IMR-90 (cell line): ENCODE measurements at regions not wholly inside any gene's neighbourhood (a gene's known extent, or its start where the extent isn't known, plus 50 kb on each side); places are given as distances from the start of the nearest gene placed in this dataset.

Source experiments
- ATAC-seq: fragments of 200-7000 bp; cut with Tn5 transposase; 2 replicates; pipeline ENCODE4 v1.9.1; 2020; ENCODE audit warnings: low read depth, mild to moderate bottlenecking, moderate library complexity
- BruUV-seq: library from RNA; stranded (reverse); fragments of 400-500 nt; replicated peaks from 2 replicates; lab custom pipeline; 2021; lab: Mats Ljungman, UMichigan
- CTCF ChIA-PET: fragments of 300-600 bp; formaldehyde crosslinking; extraction: SDS; loops from one replicate; lab custom pipeline; 2021; ENCODE audit warnings: antibody characterized with exemption; lab: Yijun Ruan, JAX
- POLR2A ChIA-PET: fragments of 300-600 bp; sonication (Branson Sonifier 250); formaldehyde crosslinking; loops from one replicate; lab custom pipeline; 2022; ENCODE audit warnings: antibody characterized with exemption; ENCODE audit not compliant: unreplicated experiment; lab: Charles Lee
- DNase-seq: peaks from one replicate; pipeline ENCODE4 v3.0.0; 2013
- H2AFZ ChIP-seq: replicated peaks from 2 replicates; pipeline ENCODE3; 2013; ENCODE audit warnings: low read length, mild to moderate bottlenecking; ENCODE audit not compliant: poor library complexity
- H2AK5ac ChIP-seq: 2 replicates; pipeline ENCODE4 v1.6.1; 2013; ENCODE audit warnings: low read depth, low read length, inconsistent platforms
- H2AK9ac ChIP-seq: replicated peaks from 2 replicates; pipeline ENCODE3; 2013; ENCODE audit warnings: mild to moderate bottlenecking, low read depth, low read length, moderate library complexity; ENCODE audit not compliant: poor library complexity
- H2BK120ac ChIP-seq: 2 replicates; pipeline ENCODE4 v1.6.1; 2013; ENCODE audit warnings: low read depth, low read length, inconsistent platforms
- H2BK15ac ChIP-seq: 3 replicates; pipeline ENCODE4 v1.6.1; 2013; ENCODE audit warnings: low read depth, low read length, inconsistent platforms
- H2BK20ac ChIP-seq: 2 replicates; pipeline ENCODE4 v1.6.1; 2013; ENCODE audit warnings: low read depth, mild to moderate bottlenecking, inconsistent platforms, low read length, moderate library complexity
- H2BK5ac ChIP-seq: 2 replicates; pipeline ENCODE4 v1.6.1; 2013; ENCODE audit warnings: mild to moderate bottlenecking, low read depth, low read length, inconsistent platforms; ENCODE audit not compliant: poor library complexity, severe bottlenecking
- H3K14ac ChIP-seq: replicated peaks from 2 replicates; pipeline ENCODE4 v1.6.1; 2013; ENCODE audit warnings: low read depth, low read length, inconsistent platforms
- H3K18ac ChIP-seq: 2 replicates; pipeline ENCODE4 v1.6.1; 2013; ENCODE audit warnings: low read depth, low read length, control low read depth
- H3K23ac ChIP-seq: 2 replicates; pipeline ENCODE4 v1.6.1; 2013; ENCODE audit warnings: low read depth, low read length, inconsistent platforms
- H3K27ac ChIP-seq: 2 replicates; pipeline ENCODE4 v1.5.1; 2013; ENCODE audit warnings: mild to moderate bottlenecking, control low read depth, low read length; ENCODE audit not compliant: insufficient read depth
- H3K27me3 ChIP-seq: 2 replicates; pipeline ENCODE4 v1.6.1; 2013; ENCODE audit warnings: low read length; ENCODE audit not compliant: control insufficient read depth, insufficient read depth
- H3K36me3 ChIP-seq: 2 replicates; pipeline ENCODE4 v1.6.1; 2013; ENCODE audit warnings: low read length, mixed read lengths; ENCODE audit not compliant: control insufficient read depth, insufficient read depth
- H3K4ac ChIP-seq: 2 replicates; pipeline ENCODE4 v1.6.1; 2013; ENCODE audit warnings: low read depth, low read length, inconsistent platforms
- H3K4me1 ChIP-seq: 2 replicates; pipeline ENCODE4 v1.6.1; 2013; ENCODE audit warnings: low read length, mixed read lengths; ENCODE audit not compliant: control insufficient read depth, insufficient read depth
- H3K4me2 ChIP-seq: 2 replicates; pipeline ENCODE4 v1.6.1; 2013; ENCODE audit warnings: low read depth, mild to moderate bottlenecking, control low read depth, low read length, moderate library complexity
- H3K4me3 ChIP-seq: 2 replicates; pipeline ENCODE4 v1.5.1; 2013; ENCODE audit warnings: low read depth, mild to moderate bottlenecking, control low read depth, low read length, moderate library complexity; ENCODE audit not compliant: insufficient read depth
- H3K56ac ChIP-seq: 2 replicates; pipeline ENCODE4 v1.6.1; 2013; ENCODE audit warnings: low read length, inconsistent platforms; ENCODE audit not compliant: insufficient read depth; ENCODE audit errors: extremely low read depth
- H3K79me1 ChIP-seq, 2 experiments: 2 replicates each; pipeline ENCODE4 v1.6.1; 2013; ENCODE audit warnings: low read length in 2 of 2, inconsistent platforms in 1 of 2, low read depth in 1 of 2
- H3K9ac ChIP-seq: 2 replicates; pipeline ENCODE4 v1.6.1; 2013; ENCODE audit warnings: low read depth, low read length, control low read depth
- H3K9me1 ChIP-seq: 2 replicates; pipeline ENCODE4 v1.6.1; 2013; ENCODE audit warnings: low read length, inconsistent platforms; ENCODE audit not compliant: insufficient read depth
- H3K9me3 ChIP-seq: 2 replicates; pipeline ENCODE4 v1.6.1; 2013; ENCODE audit warnings: low read length; ENCODE audit not compliant: control insufficient read depth, insufficient read depth
- H4K20me1 ChIP-seq: 2 replicates; pipeline ENCODE4 v1.6.1; 2013; ENCODE audit warnings: low read length, inconsistent platforms; ENCODE audit not compliant: insufficient read depth
- H4K5ac ChIP-seq: 2 replicates; pipeline ENCODE4 v1.6.1; 2013; ENCODE audit warnings: mild to moderate bottlenecking, low read depth, low read length, control low read depth
- H4K8ac ChIP-seq, 2 experiments: 2 replicates each; pipeline ENCODE4 v1.6.1; 2013; ENCODE audit warnings: low read depth in 2 of 2, low read length in 2 of 2, control low read depth in 1 of 2, inconsistent platforms in 1 of 2
- H4K91ac ChIP-seq: 2 replicates; pipeline ENCODE4 v1.6.1; 2013; ENCODE audit warnings: low read depth, low read length, inconsistent platforms; ENCODE audit not compliant: insufficient read depth
- BHLHE40 ChIP-seq: fragments of 150-350 bp; IDR thresholded peaks from 2 replicates; pipeline ENCODE4 v1.6.1; 2016; ENCODE audit warnings: mild to moderate bottlenecking, low read depth, low read length
- CEBPB ChIP-seq: IDR thresholded peaks from 2 replicates; pipeline ENCODE4 v1.6.1; 2012; ENCODE audit warnings: low read depth, low read length, improper control_type of control experiment
- CHD1 ChIP-seq: IDR thresholded peaks from 2 replicates; pipeline ENCODE4 v1.6.1; 2012; ENCODE audit warnings: low read depth, low read length, improper control_type of control experiment
- CTCF ChIP-seq: conservative IDR thresholded peaks from 2 replicates; pipeline ENCODE4 v1.5.1; 2012; ENCODE audit warnings: mild to moderate bottlenecking, low read depth, low read length, improper control_type of control experiment
- FOS ChIP-seq: fragments of 150-350 bp; IDR thresholded peaks from 2 replicates; pipeline ENCODE4 v1.6.1; 2016; ENCODE audit warnings: low read depth, low read length
- MAFK ChIP-seq: IDR thresholded peaks from 2 replicates; pipeline ENCODE4 v1.6.1; 2012; ENCODE audit warnings: low read depth, low read length, improper control_type of control experiment
- MAZ ChIP-seq: IDR thresholded peaks from 2 replicates; pipeline ENCODE4 v1.6.1; 2012; ENCODE audit warnings: low read depth, mild to moderate bottlenecking, low read length, improper control_type of control experiment, moderate library complexity, borderline replicate concordance
- MXI1 ChIP-seq: IDR thresholded peaks from 2 replicates; pipeline ENCODE4 v1.6.1; 2012; ENCODE audit warnings: low read depth, mild to moderate bottlenecking, low read length, moderate library complexity, borderline replicate concordance
- NFE2L2 ChIP-seq: fragments of 150-350 bp; IDR thresholded peaks from 2 replicates; pipeline ENCODE4 v1.6.1; 2016; ENCODE audit warnings: low read depth, mild to moderate bottlenecking, low read length
- POLR2A ChIP-seq: IDR thresholded peaks from 2 replicates; pipeline ENCODE4 v1.6.1; 2012; ENCODE audit warnings: mild to moderate bottlenecking, low read depth, low read length
- RAD21 ChIP-seq: IDR thresholded peaks from 2 replicates; pipeline ENCODE4 v1.6.1; 2012; ENCODE audit warnings: low read length, improper control_type of control experiment
- RCOR1 ChIP-seq: IDR thresholded peaks from 2 replicates; pipeline ENCODE4 v1.6.1; 2012; ENCODE audit warnings: mild to moderate bottlenecking, low read length, improper control_type of control experiment; ENCODE audit not compliant: insufficient replicate concordance
- RFX5 ChIP-seq: IDR thresholded peaks from 2 replicates; pipeline ENCODE4 v1.8.0; 2012; ENCODE audit warnings: low read depth, mild to moderate bottlenecking, low read length, moderate library complexity
- SMC3 ChIP-seq: fragments of 150-350 bp; IDR thresholded peaks from 2 replicates; pipeline ENCODE4 v1.6.1; 2016; ENCODE audit warnings: low read depth, mild to moderate bottlenecking, antibody characterized with exemption, low read length, moderate library complexity
- WGBS, 2 experiments: methylation state at CpG; one replicate each; pipeline versions ENCODE4 v1.1.5 to v1.1.7; 2013; ENCODE audit warnings: missing lambda C conversion rate in 2 of 2; ENCODE audit not compliant: insufficient read length in 1 of 2; ENCODE audit errors: extremely low coverage in 2 of 2; 5-methylcytosine and 5-hydroxymethylcytosine counted together
- dilution Hi-C: fragments of 300-500 bp; cut with HindIII; formaldehyde crosslinking; loops from one replicate; pipeline ENCODE4 v1.14.3; 2018; ENCODE audit warnings: low sequenced_read_pairs; ENCODE audit not compliant: unreplicated experiment
- in situ Hi-C: fragments of 300-500 bp; cut with MboI; formaldehyde crosslinking; loops from 3 replicates; pipeline ENCODE4 v1.14.3; 2019; ENCODE audit warnings: low sequenced_read_pairs, inconsistent platforms, mixed read lengths
- intact Hi-C: fragments of 100-400 bp; cut with micrococcal nuclease; formaldehyde crosslinking; loops from 2 replicates; pipeline ENCODE4 v1.10.0; 2022
- TF ChIP-seq, protein P1 (sequence below): fragments of 150-350 bp; IDR thresholded peaks from 2 replicates; pipeline ENCODE4 v1.6.1; 2016; ENCODE audit warnings: low read depth, mild to moderate bottlenecking, low read length, moderate library complexity, borderline replicate concordance
- TF ChIP-seq, protein P2 (sequence below): fragments of 150-350 bp; IDR thresholded peaks from 2 replicates; pipeline ENCODE4 v1.6.1; 2017; ENCODE audit warnings: mild to moderate bottlenecking, antibody characterized with exemption, low read length, low read depth

DNA sequence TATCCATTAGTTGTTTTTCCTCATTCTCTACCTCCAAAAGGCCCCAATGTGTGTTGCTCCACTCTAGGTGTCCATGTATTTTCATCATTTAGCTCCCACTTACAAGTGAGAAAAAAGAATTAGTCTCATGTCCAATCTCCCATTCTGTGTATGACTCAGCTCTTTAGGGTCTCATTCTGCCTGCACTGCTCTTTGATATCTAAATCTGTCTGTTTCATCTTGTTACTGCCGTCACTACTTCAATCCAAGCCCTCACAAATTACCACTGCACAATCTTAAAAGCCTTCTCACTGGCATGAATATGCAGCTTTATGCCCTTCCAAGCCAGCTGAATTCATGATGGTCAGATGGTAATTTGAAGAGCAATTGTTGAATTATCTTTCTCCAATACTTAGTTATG, 480.5 kb downstream of the TRIB2 start:
- H2BK20ac ChIP-seq: no peak overlapping the region
- DNase-seq (no peak), ATAC-seq (no peak)
- H2BK5ac ChIP-seq: no peak overlapping the region
- H3K9me1 ChIP-seq: no peaks in the 10 kb centered on the region
- BruUV-seq: no TSS peak
- no peak overlapping the region for H3K18ac ChIP-seq
- intact Hi-C loops (no loop called here), dilution Hi-C loops (no loop called here), in situ Hi-C loops (no loop called here)
- no peaks in the 10 kb centered on the region for H4K20me1 ChIP-seq
- no CpG with 5 or more reads among the region's 1 CpG for WGBS, 2 experiments
- H2AFZ ChIP-seq: no peak overlapping the region
- no peak overlapping the region for H3K4me3 ChIP-seq
- H3K9ac ChIP-seq: no peak overlapping the region
- no peaks in the 10 kb centered on the region for H3K9me3 ChIP-seq
- POLR2A ChIA-PET: no interaction called here
- H4K5ac ChIP-seq: no peak overlapping the region
- H4K8ac ChIP-seq: no peak overlapping the region
- no peak overlapping the region for H2AK5ac ChIP-seq
- CTCF ChIA-PET: no interaction called here
- no peak overlapping the region for H2BK120ac ChIP-seq
- no peaks in the 10 kb centered on the region for H3K36me3 ChIP-seq
- no peak overlapping the region for H2BK15ac ChIP-seq
- no peak overlapping the region for H3K56ac ChIP-seq
- no peak overlapping the region for H3K4me2 ChIP-seq
- no peak for TF ChIP-seq CHD1
- no peak for TF ChIP-seq MXI1
- TF ChIP-seq MAFK: no peak
- no peak for TF ChIP-seq BHLHE40
- no peak for TF ChIP-seq CEBPB
- no peak for TF ChIP-seq RCOR1
- TF ChIP-seq POLR2A: no peak
- TF ChIP-seq RAD21: no peak
- no peak for TF ChIP-seq SMC3
- TF ChIP-seq, protein P1, sequence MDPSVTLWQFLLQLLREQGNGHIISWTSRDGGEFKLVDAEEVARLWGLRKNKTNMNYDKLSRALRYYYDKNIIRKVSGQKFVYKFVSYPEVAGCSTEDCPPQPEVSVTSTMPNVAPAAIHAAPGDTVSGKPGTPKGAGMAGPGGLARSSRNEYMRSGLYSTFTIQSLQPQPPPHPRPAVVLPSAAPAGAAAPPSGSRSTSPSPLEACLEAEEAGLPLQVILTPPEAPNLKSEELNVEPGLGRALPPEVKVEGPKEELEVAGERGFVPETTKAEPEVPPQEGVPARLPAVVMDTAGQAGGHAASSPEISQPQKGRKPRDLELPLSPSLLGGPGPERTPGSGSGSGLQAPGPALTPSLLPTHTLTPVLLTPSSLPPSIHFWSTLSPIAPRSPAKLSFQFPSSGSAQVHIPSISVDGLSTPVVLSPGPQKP: no peak
- TF ChIP-seq FOS: no peak
- TF ChIP-seq MAZ: no peak
- TF ChIP-seq RFX5: no peak
- TF ChIP-seq NFE2L2: no peak
- TF ChIP-seq CTCF: no peak
- TF ChIP-seq, protein P2, sequence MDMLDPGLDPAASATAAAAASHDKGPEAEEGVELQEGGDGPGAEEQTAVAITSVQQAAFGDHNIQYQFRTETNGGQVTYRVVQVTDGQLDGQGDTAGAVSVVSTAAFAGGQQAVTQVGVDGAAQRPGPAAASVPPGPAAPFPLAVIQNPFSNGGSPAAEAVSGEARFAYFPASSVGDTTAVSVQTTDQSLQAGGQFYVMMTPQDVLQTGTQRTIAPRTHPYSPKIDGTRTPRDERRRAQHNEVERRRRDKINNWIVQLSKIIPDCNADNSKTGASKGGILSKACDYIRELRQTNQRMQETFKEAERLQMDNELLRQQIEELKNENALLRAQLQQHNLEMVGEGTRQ: no peak
- H3K27me3 ChIP-seq: no peaks in the 10 kb centered on the region
- H3K4me1 ChIP-seq: no peaks in the 10 kb centered on the region
- no peak overlapping the region for H3K4ac ChIP-seq
- H4K91ac ChIP-seq: no peak overlapping the region
- H3K27ac ChIP-seq: no peak overlapping the region
- H3K79me1 ChIP-seq: no peaks in the 10 kb centered on the region
- no peak overlapping the region for H3K14ac ChIP-seq
- no peak overlapping the region for H2AK9ac ChIP-seq
- no peak overlapping the region for H3K23ac ChIP-seq
